Tibial nerve (tissue), 3 donors: ENCODE measurements at regions not wholly inside any gene's neighbourhood (a gene's known extent, or its start where the extent isn't known, plus 50 kb on each side); places are given as distances from the start of the nearest gene placed in this dataset.

Experiments
- CTCF ChIP-seq, 5 experiments: fragments of 200-600 bp in 3 of 5; fragments of 450-650 bp in 2 of 5; sonication (generic) in 3 of 5; IDR thresholded peaks; one replicate each; pipeline ENCODE4 v1.5.1; 2016 to 2019; ENCODE audit warnings: antibody characterized with exemption in 5 of 5, mild to moderate bottlenecking in 3 of 5, moderate library complexity in 2 of 5
- POLR2A ChIP-seq, 2 donors: fragments of 450-650 bp; IDR thresholded peaks; one replicate each; pipeline ENCODE4 v1.6.1; 2017; ENCODE audit warnings: antibody characterized with exemption in 2 of 2, mild to moderate bottlenecking in 2 of 2, moderate library complexity in 2 of 2

- TF ChIP-seq CTCF (IDR thresholded peaks at IDR 0.05) (no peak), POLR2A (IDR thresholded peaks at IDR 0.05) (no peak)
Measured at GRCh38 chr11:23336961-23337360, 476.7 kb upstream of the CCDC179 start.
